Panc1 (cell line): ENCODE measurements at regions not wholly inside any gene's neighbourhood (a gene's known extent, or its start where the extent isn't known, plus 50 kb on each side); places are given as distances from the start of the nearest gene placed in this dataset.

ENCODE experiments used
- ATAC-seq: fragments of 200-7000 bp; cut with Tn5 transposase; 2 replicates; pipeline ENCODE4 v1.9.1; 2020; ENCODE audit warnings: mild to moderate bottlenecking, moderate library complexity
- BruUV-seq: library from RNA; stranded (reverse); fragments of 400-500 nt; replicated peaks from 2 replicates; lab custom pipeline; 2021; lab: Mats Ljungman, UMichigan
- CTCF ChIA-PET: fragments of 300-600 bp; sonication (Branson Sonifier 250); formaldehyde crosslinking; loops from one replicate; lab custom pipeline; 2022; ENCODE audit warnings: antibody characterized with exemption; lab: Charles Lee
- POLR2A ChIA-PET: fragments of 300-600 bp; sonication (Branson Sonifier 250); formaldehyde crosslinking; loops from one replicate; lab custom pipeline; 2022; ENCODE audit warnings: antibody characterized with exemption; lab: Charles Lee
- DNase-seq: peaks from one replicate; pipeline ENCODE4 v3.0.0-alpha.2; 2010; ENCODE audit warnings: low read depth, low spot score
- H3K27ac ChIP-seq: 2 replicates; pipeline ENCODE4 v1.5.1; 2011; ENCODE audit warnings: mild to moderate bottlenecking, low read length, inconsistent platforms
- H3K27me3 ChIP-seq: fragments of 200-500 bp; sonication (Bioruptor generic); 2 replicates; pipeline ENCODE4 v1.6.0; 2014; ENCODE audit warnings: low read length, inconsistent platforms; ENCODE audit not compliant: control insufficient read depth, insufficient read depth
- H3K36me3 ChIP-seq: fragments of 200-500 bp; sonication (Bioruptor generic); 2 replicates; pipeline ENCODE4 v1.5.1; 2014; ENCODE audit warnings: inconsistent platforms, mild to moderate bottlenecking, low read length, moderate library complexity; ENCODE audit not compliant: control insufficient read depth, insufficient read depth
- H3K4me1 ChIP-seq: 2 replicates; pipeline ENCODE4 v1.5.1; 2011; ENCODE audit warnings: inconsistent platforms, mild to moderate bottlenecking, low read length, moderate library complexity; ENCODE audit not compliant: control insufficient read depth, insufficient read depth
- H3K4me3 ChIP-seq, 2 experiments: 2 replicates each; pipeline ENCODE4 v1.5.1; 2011 to 2012; ENCODE audit warnings: low read depth in 2 of 2, low read length in 2 of 2, mild to moderate bottlenecking in 2 of 2, inconsistent platforms in 1 of 2, moderate library complexity in 1 of 2
- H3K9me3 ChIP-seq: fragments of 200-500 bp; sonication (Bioruptor generic); 2 replicates; pipeline ENCODE4 v1.5.1; 2014; ENCODE audit warnings: low read depth, mild to moderate bottlenecking, inconsistent platforms, low read length, moderate library complexity; ENCODE audit not compliant: control insufficient read depth, insufficient read depth
- CTCF ChIP-seq: fragments of 450-650 bp; IDR thresholded peaks from 2 replicates; pipeline ENCODE4 v1.5.1; 2017; ENCODE audit warnings: mild to moderate bottlenecking
- POLR2AphosphoS5 ChIP-seq: IDR thresholded peaks from 2 replicates; pipeline ENCODE4 v1.6.1; 2012; ENCODE audit warnings: mild to moderate bottlenecking, low read depth, low read length, moderate library complexity
- REST ChIP-seq, 2 experiments: IDR thresholded peaks; 2 replicates each; pipeline ENCODE4 v1.6.1; 2011 to 2012; ENCODE audit warnings: low read depth in 2 of 2, control low read depth in 1 of 2, low read length in 1 of 2, mild to moderate bottlenecking in 1 of 2, moderate library complexity in 1 of 2; ENCODE audit not compliant: insufficient read depth in 1 of 2
- SIN3A ChIP-seq: IDR thresholded peaks from 2 replicates; pipeline ENCODE4 v1.6.1; 2012; ENCODE audit warnings: low read depth, mild to moderate bottlenecking, low read length, moderate library complexity, borderline replicate concordance; ENCODE audit not compliant: insufficient read depth
- TCF7L2 ChIP-seq: IDR thresholded peaks from 2 replicates; pipeline ENCODE4 v1.6.1; 2011; ENCODE audit warnings: mild to moderate bottlenecking, low read depth, low read length, inconsistent platforms
- in situ Hi-C: cut with HindIII; loops from 2 replicates; pipeline ENCODE4 v1.10.0; 2016; ENCODE audit warnings: low sequenced_read_pairs, low pct_unique_long_range_greater_than_20kb
- intact Hi-C: fragments of 100-400 bp; cut with micrococcal nuclease; formaldehyde crosslinking; loops from one replicate; pipeline ENCODE4 v1.10.0; 2022; ENCODE audit not compliant: unreplicated experiment

GRCh38 chr4:177171588-177171987 is 138.1 kb upstream of the NEIL3 start:
- intact Hi-C loops (no loop called here), in situ Hi-C loops (no loop called here)
- ChIA-PET POLR2A (no interaction called here), CTCF (no interaction called here)
- no peak overlapping the region for H3K27ac ChIP-seq
- H3K4me3 ChIP-seq = no peak overlapping the region
- no TSS peak for BruUV-seq
- no peaks in the 10 kb centered on the region for H3K27me3 ChIP-seq
- DNase-seq (no peak), ATAC-seq (no peak)
- TF ChIP-seq TCF7L2 (no peak), POLR2AphosphoS5 (no peak), SIN3A (no peak)
- H3K36me3 ChIP-seq = no peaks in the 10 kb centered on the region
- no peaks in the 10 kb centered on the region for H3K9me3 ChIP-seq
- H3K4me1 ChIP-seq = no peaks in the 10 kb centered on the region

- intact Hi-C loops = no loop called here
- in situ Hi-C loops = no loop called here
- Histone ChIP-seq H3K4me3 (no peak overlapping the region), H3K36me3 (no peaks in the 10 kb centered on the region), H3K9me3 (no peaks in the 10 kb centered on the region), H3K27me3 (no peaks in the 10 kb centered on the region), H3K4me1 (no peaks in the 10 kb centered on the region), H3K27ac (no peak overlapping the region)
- CTCF ChIA-PET = no interaction called here
- BruUV-seq = no TSS peak
- POLR2A ChIA-PET = no interaction called here
- DNase-seq (no peak), ATAC-seq (no peak)
- TF ChIP-seq POLR2AphosphoS5 (no peak), TCF7L2 (no peak), SIN3A (no peak), REST (IDR thresholded peaks at IDR 0.05; ENCODE audit: insufficient read depth in 1 of 2, low read depth in 2 of 2, low read length in 1 of 2) (no peak), CTCF (no peak)
Observed at GRCh38 chr4:177175473-177175872, 134.2 kb upstream of the NEIL3 start.

GRCh38 chr4:177177541-177178081 is 132.1 kb upstream of the NEIL3 start:
- intact Hi-C loops (loop anchor here (1.0 kb wide), 1 partner anchor 8 kb away; no protein-coding TSS in a partner anchor), in situ Hi-C loops (no loop called here)
- Histone ChIP-seq H3K27me3 (no peaks in the 10 kb centered on the region), H3K27ac (no peak overlapping the region), H3K36me3 (no peaks in the 10 kb centered on the region), H3K4me3 (no peak overlapping the region), H3K9me3 (no peaks in the 10 kb centered on the region), H3K4me1 (no peaks in the 10 kb centered on the region)
- TF ChIP-seq REST (IDR thresholded peaks at IDR 0.05; ENCODE audit: insufficient read depth in 1 of 2, low read depth in 2 of 2, low read length in 1 of 2) (no peak), SIN3A (no peak), POLR2AphosphoS5 (no peak), TCF7L2 (no peak), CTCF (no peak)
- no TSS peak for BruUV-seq
- POLR2A ChIA-PET = no interaction called here
- ATAC-seq = no peak
- no peak for DNase-seq
- CTCF ChIA-PET = no interaction called here
